ENCODE measurements at regions not wholly inside any gene's neighbourhood (a gene's known extent, or its start where the extent isn't known, plus 50 kb on each side); places are given as distances from the start of the nearest gene placed in this dataset.

DNA sequence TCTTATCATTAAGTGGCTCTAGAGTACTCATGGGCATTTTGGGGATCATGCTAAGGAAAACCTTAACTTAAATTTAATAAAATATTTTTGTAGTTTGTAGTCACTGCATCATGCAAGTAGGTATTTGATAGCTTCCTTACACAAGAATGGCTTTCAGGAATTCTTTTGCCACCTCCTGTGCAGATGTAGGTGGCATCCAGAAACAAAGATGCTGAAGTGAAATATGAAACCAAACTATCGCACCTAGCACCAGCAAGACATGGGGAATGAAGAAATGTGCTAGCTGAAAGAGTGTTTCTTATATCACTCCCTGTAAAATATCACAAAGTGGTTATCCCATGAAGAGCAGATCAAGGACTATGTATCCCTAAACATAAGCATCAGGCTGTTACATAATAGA is 924.5 kb upstream of the PRR20A start:
- DNase-seq (no peak), ATAC-seq (no peak)
- intact Hi-C loops (cut with DNase I, micrococcal nuclease), result no loop called here

DNA sequence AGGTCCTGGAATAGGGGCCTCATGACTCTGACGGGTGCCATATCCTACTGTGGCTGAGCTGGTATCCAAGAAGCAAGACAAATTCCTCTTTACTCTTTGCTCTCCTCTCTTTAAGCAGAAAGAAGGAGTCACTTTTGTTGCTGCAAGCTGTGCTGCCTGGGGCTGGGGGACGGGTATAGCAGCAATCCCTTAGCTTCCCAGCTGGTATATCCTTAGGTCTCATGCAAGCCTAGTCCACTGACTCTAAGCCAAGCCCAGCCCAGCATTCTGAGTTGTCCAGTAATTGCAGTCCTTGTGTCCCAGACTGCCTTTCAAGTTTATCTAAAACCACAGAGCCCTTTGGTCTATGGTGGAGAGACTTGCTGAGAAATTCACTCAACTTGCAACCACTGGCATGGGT is 893.0 kb upstream of the PRR20A start:
- intact Hi-C loops (cut with DNase I, micrococcal nuclease), result no loop called here
- DNase-seq, result no peak
- no peak for ATAC-seq

DNA sequence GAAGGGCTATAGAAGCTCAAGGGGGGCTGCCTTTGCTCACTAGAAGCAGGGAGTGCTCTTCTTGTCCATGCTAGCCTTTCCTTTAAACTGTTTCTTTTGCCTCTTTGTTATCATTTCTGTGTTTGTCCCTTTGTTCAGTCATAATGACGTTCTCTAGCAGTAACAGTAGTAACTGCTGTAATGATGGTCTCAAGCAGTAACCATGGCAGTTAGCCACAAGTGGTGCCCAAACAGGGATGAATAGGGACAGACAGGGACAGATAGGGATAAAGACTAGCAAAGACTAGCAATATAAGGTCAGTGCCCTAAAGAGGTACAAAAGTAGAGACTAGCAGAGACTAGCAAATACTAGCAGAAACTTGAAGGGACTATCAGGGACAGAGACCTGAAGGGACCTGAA is 869.0 kb upstream of the PRR20A start:
- ATAC-seq (no peak), DNase-seq (no peak)
- intact Hi-C loops (cut with DNase I, micrococcal nuclease), result no loop called here

DNA sequence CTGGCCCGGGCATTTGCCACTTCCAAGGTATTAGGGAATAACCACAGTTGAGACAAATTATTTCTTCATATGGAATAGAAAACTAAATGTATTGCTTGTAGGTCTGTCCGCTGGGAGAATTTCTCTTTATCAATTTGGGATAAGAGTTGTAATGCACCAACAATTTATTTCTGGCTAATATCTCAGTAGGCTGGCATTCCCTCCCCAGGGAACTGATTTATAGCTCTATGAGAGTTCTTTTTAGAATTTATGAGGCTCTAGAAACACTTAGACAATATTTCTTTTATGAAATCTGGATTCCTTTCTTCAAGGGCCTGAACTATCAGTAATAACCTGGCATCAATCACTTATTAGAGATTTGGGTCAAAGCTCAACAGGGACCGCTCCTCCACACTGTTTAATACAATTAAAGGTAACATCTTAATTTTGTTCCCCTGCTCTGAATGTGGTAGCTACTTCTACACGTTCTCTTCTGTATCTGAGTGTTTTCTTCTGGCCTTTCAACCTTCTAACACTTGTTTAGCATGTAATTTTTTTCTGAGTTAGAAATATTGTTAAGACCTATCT is 857.4 kb upstream of the PRR20A start:
- no peak for ATAC-seq
- intact Hi-C loops (cut with DNase I, micrococcal nuclease), result no loop called here
- no peak for DNase-seq

DNA sequence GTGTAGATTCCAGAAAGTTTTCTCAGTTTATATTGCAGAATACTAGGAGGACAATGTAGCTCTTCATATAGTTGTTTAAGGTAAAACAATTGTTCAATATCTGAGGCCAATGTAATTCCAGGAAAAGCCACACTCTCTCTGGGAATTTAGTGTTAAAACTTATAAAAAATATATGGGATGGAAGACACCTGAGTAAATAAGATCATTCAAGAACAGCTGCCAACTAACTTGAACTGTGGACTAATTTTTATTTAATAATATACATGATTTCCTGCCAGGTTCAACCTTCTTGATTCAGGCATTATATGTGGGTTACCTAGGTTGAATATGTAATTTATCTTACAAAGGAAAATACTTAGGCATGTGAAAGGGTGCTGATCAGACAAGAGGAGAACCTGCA is 841.1 kb upstream of the PRR20A start:
- ATAC-seq (no peak), DNase-seq (no peak)
- intact Hi-C loops (cut with DNase I, micrococcal nuclease), result no loop called here

DNA sequence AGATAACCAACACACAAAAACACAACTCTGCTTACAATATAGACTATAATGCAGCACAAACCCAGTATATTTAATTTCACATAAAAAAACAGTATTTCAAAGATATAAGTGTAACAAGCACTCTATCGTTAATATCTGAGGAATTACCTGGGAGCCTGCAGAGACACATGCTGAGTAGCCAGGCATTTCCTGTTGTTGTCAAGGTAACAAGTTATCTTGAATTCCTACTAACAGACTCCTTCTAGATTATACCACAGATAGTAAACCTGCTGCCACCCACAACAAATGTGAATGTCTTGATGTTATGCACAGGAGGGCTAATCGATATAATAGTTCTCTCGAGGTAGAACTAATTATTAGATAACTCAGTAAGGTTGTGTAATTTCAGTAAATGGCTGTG is 826.0 kb upstream of the PRR20A start:
- ATAC-seq (no peak), DNase-seq (no peak)
- intact Hi-C loops (cut with DNase I, micrococcal nuclease), result no loop called here

DNA sequence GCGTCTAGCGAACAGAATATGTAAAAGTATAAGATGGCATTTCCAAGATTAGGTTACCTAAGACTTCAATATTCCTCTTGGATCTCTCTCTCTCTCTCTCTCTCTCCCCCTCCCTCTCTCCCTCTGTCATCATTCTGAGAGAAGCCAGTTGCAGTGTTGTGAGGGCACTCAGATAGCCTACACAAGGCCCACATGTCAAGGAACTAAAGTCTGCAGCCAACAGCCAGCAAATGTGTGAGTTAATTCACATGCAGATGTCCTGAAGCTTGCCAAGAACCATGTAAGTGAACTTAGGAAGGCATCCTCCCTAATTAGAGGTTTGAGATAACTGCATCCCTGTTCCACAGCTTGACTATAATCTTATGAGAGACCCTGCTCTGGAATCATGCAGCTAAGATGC is 822.9 kb upstream of the PRR20A start:
- DNase-seq (no peak), ATAC-seq (no peak)

DNA sequence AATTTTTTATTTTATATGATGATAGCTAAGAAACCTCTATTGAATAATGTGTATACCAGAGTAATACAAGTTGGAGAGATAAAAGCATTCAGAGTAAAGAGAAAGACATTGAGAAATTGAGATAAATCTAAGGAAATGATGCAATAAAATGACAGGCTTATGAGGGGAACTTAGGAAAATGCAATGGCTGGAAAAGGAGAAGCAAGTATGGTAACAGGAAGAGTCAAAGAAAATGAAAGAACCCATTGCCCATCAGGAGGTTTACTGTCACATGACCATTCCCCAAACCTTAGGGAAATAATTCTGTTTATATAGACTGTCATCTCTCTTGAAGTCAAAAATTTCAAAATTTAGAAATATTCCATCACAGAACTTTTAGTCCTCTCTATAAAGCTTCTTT is 808.0 kb upstream of the PRR20A start:
- intact Hi-C loops (cut with DNase I, micrococcal nuclease), result no loop called here
- no peak for DNase-seq
- no peak for ATAC-seq

More for the DNA sequence above, 822.9 kb upstream of the PRR20A start:
- intact Hi-C loops (cut with DNase I, micrococcal nuclease), result no loop called here

DNA sequence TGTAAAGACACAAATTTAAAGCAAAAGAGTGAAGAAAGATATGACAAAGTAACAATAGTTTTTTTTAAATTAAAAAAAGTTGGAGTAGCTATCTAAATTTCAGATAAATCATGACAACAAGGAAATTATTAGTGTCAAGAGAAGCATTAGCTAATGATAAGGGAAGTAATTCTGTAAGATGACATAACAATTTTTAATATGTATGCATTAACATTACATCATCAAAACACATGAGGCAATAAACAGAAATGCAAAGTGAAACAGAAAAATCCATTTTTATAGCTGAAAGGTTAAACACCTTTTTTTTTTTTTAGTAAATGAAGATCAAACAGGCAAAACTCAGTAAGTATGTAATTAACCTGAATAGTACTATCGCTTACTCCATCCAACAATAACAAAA is 804.9 kb upstream of the PRR20A start:
- intact Hi-C loops (cut with DNase I, micrococcal nuclease), result no loop called here
- ATAC-seq, result no peak
- no peak for DNase-seq

DNA sequence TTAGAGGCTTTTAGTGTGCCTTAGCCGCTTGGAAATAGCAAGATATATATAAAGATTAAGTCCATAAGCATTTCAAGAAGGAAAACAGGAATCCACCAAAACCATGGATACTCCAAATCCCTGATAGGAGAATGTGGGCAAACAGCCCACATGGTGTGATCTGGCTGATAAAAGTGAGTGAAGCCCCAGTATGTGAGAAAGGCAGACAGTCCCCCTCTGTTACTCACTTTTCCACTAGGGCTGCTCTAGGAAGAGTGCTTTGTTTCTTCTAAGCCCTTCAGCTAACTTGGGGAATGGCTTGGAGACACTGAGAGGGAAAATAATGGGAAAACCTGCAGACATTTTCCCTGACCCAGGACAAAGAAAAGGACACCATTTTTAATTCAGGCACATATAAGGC is 802.3 kb upstream of the PRR20A start:
- no peak for DNase-seq
- intact Hi-C loops (cut with DNase I, micrococcal nuclease), result no loop called here
- no peak for ATAC-seq

DNA sequence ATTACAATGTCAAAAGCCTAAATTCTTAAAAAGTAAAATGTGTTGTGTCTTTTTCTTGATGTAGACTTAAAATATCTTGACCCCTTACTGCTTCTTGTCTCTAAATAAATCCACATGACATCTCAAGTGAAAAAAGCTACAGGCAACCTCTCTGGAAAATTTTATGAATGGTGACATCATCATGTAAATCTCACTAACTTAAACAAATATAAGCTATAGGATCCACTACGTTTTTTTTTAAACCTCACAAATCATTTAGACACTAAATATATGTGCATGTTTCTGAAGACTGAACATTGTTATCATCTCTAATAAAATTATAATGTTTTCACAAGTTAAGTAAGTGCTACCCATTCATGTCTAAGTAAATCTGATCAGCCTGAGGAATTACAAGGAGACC is 793.7 kb upstream of the PRR20A start:
- DNase-seq (no peak), ATAC-seq (no peak)
- intact Hi-C loops (cut with DNase I, micrococcal nuclease), result no loop called here

DNA sequence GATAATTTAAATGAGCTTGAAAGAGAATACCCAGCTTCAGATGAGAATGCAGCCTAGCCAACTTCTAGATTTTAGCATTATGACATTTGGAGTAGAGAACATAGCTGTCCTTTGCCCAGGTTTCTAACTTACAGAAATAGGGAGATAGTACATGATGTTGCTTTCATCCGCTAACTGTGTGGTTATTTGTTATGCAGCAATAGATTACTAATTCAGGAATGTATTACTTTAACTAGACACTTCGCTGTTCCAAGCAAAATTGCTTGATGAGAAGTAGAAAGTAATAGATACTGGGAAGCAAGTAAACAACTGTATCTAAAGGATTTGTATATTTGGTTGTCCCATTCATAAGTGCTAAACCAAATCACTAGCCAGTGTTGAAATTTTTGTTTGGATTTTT is 790.9 kb upstream of the PRR20A start:
- DNase-seq (no peak), ATAC-seq (no peak)
- intact Hi-C loops (cut with DNase I, micrococcal nuclease), result no loop called here

DNA sequence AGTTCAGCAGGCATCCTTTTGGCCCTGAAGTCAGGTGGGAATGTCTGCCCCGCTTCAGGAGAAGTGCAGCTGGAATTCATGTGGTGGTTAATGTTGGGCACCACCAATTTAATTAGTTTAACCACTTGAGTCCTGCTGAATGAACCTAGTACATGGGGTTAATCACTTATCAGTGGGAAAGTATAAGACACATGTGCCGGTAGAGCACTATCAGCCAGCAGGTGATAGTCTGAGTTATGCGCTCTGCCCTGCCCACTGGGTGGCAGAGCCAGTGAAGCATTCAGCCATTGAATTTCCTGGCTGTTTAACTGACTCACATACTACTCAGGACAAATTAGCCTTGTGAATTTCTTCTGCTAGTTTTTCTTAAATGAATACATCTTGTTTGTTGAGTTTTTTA is 789.7 kb upstream of the PRR20A start:
- no peak for ATAC-seq

DNA sequence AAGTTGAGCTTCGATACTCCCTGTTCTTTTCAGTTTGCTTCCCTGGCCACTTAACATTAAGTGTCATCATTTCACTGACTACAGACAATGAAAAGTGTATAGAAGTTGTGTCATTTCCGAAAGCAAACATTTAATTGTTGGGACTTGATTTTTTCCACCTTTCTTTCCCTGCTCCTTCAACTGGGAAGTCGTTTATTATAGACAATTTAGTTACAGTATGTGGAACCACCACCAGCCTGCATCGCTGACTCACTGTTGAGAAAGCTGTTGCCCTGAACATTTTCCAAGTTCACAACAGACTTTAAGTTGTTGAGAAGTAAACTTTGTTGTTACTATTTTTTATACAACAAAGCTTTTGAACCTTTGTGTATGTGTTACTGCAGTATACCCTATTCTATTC is 788.4 kb upstream of the PRR20A start:
- intact Hi-C loops (cut with DNase I, micrococcal nuclease), result no loop called here
- no peak for ATAC-seq
- DNase-seq, result no peak

More for the DNA sequence above, 789.7 kb upstream of the PRR20A start:
- no peak for DNase-seq
- intact Hi-C loops (cut with DNase I, micrococcal nuclease), result no loop called here

DNA sequence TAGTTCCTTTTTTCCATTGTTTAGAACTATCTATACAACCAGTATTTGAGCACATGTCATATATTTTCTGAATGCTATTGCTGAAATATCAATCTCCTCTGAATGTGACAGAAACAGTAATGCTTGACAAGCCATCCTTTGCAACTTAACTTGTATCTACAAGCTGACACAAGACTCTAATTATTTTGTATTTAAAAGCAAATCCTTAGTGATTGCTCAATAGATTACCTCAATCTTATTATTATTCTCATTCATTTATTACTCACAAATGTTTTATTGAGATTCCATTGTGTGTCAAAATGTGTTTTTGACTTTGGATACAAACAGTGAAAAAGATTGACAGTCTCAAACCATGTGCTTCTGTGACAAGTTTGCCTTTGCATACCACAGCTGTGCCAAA is 787.8 kb upstream of the PRR20A start:
- no peak for ATAC-seq

DNA sequence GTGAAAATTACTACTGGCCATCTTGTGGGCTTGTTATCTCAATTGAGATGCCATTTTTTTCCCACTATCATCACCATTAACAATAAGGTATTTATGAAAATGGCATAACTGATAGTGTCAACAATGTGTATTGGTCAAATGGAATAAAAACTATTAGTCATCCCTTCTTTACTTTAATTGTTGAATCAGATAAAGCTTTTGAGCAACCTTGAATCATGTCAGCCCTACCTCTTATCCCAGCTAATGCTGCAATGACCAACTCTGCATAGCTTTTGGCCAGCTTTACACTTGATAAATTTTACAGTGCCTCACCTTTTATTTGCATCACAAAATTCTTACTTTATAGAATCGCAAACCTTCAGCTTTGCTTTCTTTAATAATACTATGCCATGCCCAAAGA is 784.0 kb upstream of the PRR20A start:
- intact Hi-C loops (cut with DNase I, micrococcal nuclease), result no loop called here
- ATAC-seq (no peak), DNase-seq (no peak)

More for the DNA sequence above, 787.8 kb upstream of the PRR20A start:
- no peak for DNase-seq
- intact Hi-C loops (cut with DNase I, micrococcal nuclease), result no loop called here

DNA sequence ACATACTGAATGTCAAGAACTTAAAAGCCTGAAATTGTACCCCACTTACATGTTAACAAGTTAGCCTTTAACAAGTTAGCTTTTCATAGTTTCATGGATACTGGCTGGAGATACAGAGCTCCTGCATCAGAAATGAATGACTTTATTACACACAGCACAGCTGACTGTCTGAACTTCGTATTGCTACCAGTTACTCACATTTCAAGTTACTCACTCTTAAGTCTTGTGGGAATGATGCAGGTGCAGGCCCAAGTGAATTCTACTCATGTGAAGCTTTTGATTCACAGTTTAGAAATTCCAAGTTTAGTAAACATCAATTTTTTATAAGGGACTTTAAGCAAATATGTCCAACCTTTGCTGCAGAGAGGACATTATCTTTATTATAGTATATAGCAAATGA is 762.2 kb upstream of the PRR20A start:
- ATAC-seq (no peak), DNase-seq (no peak)
- intact Hi-C loops (cut with DNase I, micrococcal nuclease), result no loop called here

DNA sequence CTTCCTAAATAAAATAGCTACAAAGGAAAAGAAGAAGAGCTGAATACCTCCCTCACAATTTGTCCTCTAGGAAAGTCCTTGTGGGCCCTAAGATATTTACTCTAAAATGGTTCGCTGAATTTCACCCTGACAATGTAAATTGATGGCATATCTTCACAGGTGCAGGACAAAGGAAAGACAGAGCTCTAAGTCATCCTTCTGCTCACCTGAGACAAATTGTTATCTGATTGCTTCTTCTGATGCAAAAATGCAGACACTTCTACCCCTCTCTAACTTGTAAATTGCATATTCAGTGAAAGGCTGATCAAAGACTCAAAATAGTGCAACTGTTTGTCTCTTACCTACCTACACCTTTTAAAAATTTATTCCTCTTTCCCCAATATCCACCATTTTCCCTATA is 747.2 kb upstream of the PRR20A start:
- DNase-seq, result no peak
- intact Hi-C loops (cut with DNase I, micrococcal nuclease), result no loop called here

DNA sequence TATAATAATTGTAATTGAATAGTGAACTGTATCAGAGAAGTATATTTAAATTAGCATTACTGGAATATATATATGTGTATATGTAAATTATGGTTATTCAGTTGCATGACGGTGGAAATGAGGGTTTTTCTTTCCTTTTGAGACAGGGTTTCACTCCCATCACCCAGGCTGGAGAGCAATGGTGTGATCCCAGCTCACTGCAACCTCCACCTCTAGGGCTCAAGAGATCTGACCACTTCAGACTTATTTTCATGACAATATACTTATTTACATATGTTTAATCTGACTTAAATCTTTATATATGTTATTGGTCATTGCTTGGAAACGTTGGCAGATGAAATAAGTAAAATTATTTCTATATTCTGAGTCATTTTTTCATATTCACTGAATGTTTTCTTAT is 744.4 kb upstream of the PRR20A start:
- ATAC-seq, result no peak
- intact Hi-C loops (cut with DNase I, micrococcal nuclease), result no loop called here

More for the DNA sequence above, 747.2 kb upstream of the PRR20A start:
- no peak for ATAC-seq

DNA sequence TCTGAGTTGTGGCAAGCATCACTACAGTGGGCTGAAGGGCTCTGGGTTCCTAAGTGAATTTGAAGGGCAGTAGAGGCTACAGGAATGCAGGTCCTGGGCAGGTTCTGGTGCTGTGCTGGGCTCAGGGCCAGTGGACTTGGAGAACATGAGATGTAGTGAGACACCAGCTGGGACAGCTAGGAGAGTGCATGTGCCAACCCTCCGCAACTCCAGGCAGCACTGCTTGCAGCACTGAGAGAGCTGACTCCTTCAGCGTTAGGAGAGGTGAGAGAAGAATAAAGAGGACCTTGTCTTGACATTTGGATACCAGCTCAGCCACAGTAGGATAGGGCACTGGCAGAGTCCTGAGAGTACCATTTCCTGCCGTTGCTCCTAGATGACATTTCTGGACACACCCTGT is 739.9 kb upstream of the PRR20A start:
- intact Hi-C loops (cut with DNase I, micrococcal nuclease), result no loop called here
- ATAC-seq, result no peak
- DNase-seq, result no peak

More for the DNA sequence above, 744.4 kb upstream of the PRR20A start:
- DNase-seq, result no peak

DNA sequence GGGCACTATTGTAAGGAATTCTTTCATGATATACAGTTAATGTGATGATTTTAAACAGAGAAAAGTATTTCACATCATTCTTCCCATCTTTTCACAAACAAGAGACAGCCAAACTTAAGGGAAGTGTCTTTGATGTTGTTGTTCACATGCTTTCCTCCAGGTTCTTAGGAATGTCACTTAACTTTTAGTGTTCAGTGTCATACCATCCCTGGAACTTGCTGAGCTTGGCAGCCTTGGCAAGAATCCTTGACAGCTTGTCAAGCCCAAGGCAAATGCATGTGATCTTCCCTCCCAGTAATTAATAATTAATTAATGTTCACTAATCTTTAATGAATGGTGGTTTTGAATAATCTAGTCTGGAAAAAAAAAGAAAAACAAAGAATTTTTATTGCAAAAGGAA is 727.9 kb upstream of the PRR20A start:
- no peak for ATAC-seq
- intact Hi-C loops (cut with DNase I, micrococcal nuclease), result no loop called here
- DNase-seq, result no peak

DNA sequence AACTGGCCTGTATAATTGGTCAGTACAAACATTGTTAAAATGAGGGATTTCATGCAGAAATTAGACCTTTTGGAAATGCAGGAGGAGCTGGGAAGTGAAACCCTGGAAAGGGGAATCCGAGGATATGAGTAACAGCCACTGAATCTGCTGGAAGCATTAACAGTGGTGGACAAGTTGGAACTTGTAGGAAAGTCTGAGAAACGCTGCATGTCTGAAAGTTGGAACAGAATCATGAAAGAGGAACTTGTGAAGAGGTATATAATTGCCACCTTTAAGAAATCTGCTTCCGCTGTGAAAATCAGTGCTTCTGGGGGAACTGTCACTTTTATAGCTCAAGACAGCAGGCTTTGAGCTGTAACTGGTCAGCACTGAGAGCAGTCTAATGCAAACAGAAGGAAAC is 716.5 kb upstream of the PRR20A start:
- ATAC-seq (no peak), DNase-seq (no peak)
- intact Hi-C loops (cut with DNase I, micrococcal nuclease), result no loop called here

Measured in left colon (tissue), 2 donors.